COLO829 (cell line): ENCODE measurements at regions not wholly inside any gene's neighbourhood (a gene's known extent, or its start where the extent isn't known, plus 50 kb on each side); places are given as distances from the start of the nearest gene placed in this dataset.
A peak's percentile ranks its signal among the peaks of the same experiment; 100 is the strongest.
"Not testable (repeated sequence)": the region's sequence is repeated elsewhere in the genome, so short reads cannot be mapped to it uniquely, and the experiment has no call there.

Source experiments
- DNase-seq: peaks from one replicate; pipeline ENCODE4 v3.0.0; 2012; ENCODE audit warnings: low spot score

- no peak for DNase-seq
Measured at GRCh38 chr6:21334651-21335050, 258.9 kb upstream of the SOX4 start.

DNA sequence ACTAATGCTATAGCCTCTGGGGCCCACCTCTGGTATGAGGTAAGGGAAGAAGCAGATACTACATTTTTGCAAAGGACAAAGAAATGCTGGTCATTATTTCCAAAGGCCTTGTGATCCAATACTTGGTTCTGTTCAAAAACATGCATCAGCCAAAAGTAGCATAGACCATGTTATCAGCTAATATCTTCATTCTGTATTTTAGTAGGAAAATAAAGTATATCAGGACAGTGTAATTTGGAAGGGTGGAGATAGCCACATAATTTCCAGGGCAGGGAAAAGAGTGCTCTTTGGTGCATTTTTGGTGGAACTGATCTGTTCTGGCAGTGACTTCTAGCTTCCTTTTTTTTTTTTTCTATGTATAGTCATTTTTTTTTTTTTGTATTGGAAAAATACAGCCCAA is 258.0 kb upstream of the SOX4 start:
- no peak for DNase-seq

GRCh38 chr6:21337263-21337662 is 256.3 kb upstream of the SOX4 start:
- no peak for DNase-seq

DNA sequence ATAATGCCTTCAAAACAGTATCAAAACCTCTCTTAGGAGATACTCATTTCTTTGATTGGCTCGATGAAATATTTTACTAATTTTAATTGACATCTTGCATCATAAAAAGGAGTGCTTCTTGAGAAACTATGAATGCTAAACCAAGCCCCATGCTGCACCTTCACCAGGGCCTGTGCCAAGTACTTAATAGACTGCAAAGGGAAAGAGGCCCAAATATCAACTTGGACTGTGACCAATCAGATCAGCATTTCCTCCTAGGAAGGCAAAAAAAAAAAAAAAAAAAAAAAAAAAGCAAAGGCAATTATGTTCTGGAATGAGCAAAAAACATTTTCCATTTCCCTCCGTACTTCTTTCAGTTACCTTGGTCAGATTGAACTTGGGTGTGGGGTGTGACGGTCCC is 253.0 kb upstream of the SOX4 start:
- DNase-seq = no peak

GRCh38 chr6:21341910-21342309 is 251.6 kb upstream of the SOX4 start:
- no peak for DNase-seq

- no peak for DNase-seq
Measured at GRCh38 chr6:21342501-21342900, 251.1 kb upstream of the SOX4 start.

GRCh38 chr6:21345704-21346103 is 247.8 kb upstream of the SOX4 start:
- DNase-seq = not testable (repeated sequence)

- DNase-seq = no peak
Measured at GRCh38 chr6:21348146-21348503, 245.4 kb upstream of the SOX4 start.

DNA sequence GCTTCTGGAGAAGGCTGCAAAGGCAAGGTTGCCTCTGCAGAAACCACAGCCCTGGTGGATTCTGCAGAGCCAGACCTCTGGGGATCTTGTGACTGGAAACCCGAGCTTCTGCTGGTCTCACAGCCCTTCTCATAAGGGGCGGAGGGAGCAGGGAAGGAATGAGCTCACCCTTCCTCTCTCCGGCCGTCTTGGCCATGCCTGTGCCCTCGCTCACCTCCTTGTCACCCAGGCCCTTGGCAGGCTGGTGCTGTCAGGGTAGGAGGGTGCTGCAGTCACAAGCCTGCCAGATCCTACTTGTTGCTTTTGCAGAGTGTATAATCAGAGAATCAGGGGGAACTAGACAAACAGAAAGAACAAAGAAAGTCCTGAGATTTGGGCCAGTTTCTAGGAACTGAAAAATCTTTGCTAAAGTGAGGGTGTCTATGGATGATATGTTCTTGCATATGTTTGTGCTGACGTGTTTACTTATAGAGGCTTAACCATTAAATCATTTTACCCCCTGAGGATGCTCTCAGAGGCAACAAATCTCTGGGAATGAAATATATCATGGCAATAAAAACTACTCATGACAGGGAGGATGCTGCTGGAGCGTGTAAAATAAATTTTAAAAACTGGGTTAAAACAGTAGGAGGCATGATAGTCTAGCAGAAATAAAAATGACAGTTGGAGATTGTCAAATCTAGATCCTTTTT is 244.9 kb upstream of the SOX4 start:
- DNase-seq = no peak

DNA sequence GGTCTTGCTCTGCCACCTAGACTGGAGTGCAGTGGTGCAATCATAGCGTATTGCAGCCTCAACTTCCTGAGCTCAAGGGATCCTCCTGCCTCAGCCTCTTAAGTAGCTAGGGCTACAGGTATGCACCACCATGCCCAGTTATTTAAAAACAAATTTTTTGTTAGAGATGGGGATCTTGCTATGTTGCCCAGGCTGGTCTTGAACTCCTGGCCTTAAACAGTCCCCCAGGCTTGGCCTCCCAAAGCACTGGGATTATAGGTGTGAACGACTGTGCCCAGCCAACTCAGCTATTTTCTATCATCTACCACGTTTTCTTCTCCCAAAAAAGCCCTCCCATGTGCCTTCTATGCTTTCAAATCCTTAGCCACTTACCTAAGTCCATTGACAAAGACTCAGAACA is 243.7 kb upstream of the SOX4 start:
- DNase-seq = no peak

DNA sequence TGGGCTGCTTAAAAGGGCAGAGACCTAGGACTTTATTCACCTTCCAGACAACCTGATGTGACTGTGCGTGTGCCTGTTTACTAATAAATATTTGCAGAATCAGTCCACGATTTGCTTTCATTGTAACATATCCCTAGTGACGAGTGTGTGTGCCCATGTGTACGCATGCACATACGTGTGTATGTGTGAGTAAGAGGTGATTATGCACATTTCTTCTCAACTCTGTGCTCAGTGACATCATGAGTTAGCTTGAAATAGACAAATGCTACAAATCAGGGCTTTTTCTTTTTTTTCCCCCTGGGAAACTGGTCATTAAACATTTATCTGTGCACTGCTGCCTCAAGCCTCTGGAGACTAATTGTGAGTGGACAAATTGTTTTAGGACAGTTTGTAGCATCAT is 242.6 kb upstream of the SOX4 start:
- no peak for DNase-seq

DNA sequence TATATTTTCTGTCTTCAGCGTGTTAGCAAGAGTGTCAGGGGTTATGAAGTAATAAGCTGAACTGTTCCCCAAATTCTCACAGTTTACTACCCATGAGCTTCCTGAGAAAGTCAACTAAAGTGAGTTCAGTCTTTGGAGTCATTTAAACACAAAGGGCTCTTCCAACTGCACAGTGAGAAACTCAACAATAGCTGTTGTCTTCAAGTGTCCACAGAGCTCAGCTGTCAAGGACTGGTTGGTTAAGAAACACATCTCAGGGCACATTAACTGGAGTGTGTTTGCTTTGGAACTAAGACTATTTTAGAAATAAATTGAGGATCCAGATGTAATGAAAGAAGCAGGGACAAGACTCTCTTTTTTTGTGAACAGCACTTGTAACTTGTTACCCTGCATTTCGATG is 241.4 kb upstream of the SOX4 start:
- no peak for DNase-seq

- DNase-seq = no peak
Measured at GRCh38 chr6:21354805-21355238, 238.7 kb upstream of the SOX4 start.

- DNase-seq = no peak
Measured at GRCh38 chr6:21355638-21356037, 237.9 kb upstream of the SOX4 start.

GRCh38 chr6:21357262-21357661 is 236.3 kb upstream of the SOX4 start:
- no peak for DNase-seq

DNA sequence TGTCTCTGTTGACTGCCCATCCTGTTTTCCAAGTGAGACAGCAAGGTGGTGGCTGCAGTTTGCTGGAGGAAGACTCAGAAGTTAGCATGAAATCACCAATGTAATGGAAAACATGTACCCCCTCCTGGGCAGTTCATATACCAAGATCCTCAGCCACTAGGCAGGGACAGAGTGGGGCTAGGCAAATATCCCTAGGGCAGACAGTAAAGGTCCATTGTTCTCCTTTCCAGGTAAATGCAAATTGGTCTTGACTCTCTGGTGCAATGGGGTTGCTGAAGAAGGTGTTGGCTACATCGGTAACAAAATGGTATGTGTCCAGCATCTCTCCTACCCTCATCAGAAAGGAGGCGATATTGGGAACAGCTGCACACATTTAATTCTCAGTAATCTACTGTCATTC is 233.6 kb upstream of the SOX4 start:
- no peak for DNase-seq

DNA sequence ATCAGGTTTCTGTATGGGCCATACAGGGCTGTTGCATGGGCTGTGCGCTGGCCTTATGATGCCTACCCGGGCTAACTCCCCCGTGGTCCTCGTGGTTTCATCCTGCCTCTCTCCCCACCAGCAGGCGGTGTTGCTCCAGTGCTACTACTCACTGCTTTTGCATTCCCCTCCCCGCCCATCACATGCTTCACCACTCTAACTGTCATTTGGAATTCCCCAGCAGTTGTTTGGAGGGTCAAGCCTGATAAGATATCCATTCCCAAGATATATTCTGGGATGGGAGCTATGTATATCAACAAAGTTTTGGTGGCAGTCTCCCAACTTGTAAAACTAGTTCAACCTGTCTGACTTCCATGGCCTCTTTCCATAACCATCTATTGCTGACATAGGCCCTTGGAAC is 233.2 kb upstream of the SOX4 start:
- DNase-seq = no peak

- no peak for DNase-seq
Measured at GRCh38 chr6:21367148-21367547, 226.4 kb upstream of the SOX4 start.

- no peak for DNase-seq
Measured at GRCh38 chr6:21367649-21368154, 225.8 kb upstream of the SOX4 start.

DNA sequence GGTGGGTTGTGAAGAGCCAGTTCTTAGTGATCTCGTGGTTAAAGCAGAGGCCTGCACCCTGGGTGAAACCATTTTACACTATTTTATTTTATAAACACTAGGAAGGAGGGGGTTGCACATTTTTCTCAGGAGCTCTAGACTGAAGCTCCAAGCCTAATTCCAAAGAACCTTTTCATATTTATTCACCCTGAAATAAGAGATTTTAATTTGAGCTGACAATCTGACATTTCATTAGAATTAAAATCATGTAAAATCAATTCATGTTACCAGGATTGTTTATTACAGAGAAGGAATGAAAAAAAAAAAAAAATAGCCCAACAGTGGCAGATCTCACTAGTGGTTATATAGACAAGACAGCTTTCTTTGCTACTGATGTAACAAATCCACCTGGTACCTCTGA is 222.5 kb upstream of the SOX4 start:
- no peak for DNase-seq

DNA sequence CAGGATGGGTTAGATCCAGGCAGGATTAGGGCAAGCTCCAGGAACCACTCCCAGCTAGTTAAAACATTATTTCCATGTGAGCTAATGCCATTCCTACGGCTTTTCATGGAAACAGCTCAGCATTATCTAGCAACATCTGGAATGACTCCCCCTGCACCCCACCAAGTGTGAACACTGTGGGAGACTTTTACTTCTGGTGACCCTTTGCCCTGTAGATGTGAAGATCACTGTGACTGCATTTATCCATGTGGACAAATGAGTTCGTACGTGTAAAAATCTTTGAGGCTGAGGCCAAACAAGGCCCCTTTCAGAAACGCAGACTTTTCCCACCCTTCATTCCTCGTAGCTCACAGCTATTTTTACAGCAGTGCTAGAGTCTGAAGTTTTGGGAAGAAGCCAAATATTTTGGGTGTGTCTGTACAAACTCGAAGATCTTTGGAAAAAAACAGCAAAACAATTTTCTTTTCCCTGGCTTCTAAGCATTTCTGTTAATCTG is 221.8 kb upstream of the SOX4 start:
- DNase-seq = peak; percentile 63

GRCh38 chr6:21375151-21376116 is 218.1 kb upstream of the SOX4 start:
- DNase-seq = no peak

- DNase-seq = no peak
Measured at GRCh38 chr6:21377356-21377755, 216.2 kb upstream of the SOX4 start.
